HPDE6-E6E7 (cell line): ENCODE measurements at regions not wholly inside any gene's neighbourhood (a gene's known extent, or its start where the extent isn't known, plus 50 kb on each side); places are given as distances from the start of the nearest gene placed in this dataset.
"Not testable (repeated sequence)": the region's sequence is repeated elsewhere in the genome, so short reads cannot be mapped to it uniquely, and the experiment has no call there.

Source experiments
- DNase-seq: peaks from one replicate; pipeline ENCODE4 v3.0.0; 2011; ENCODE audit warnings: missing footprints; ENCODE audit errors: extremely low spot score

- no peak for DNase-seq
Measured at GRCh38 chr3:30438126-30438525, 168.3 kb upstream of the TGFBR2 start.

- no peak for DNase-seq
Measured at GRCh38 chr3:30439451-30440053, 166.8 kb upstream of the TGFBR2 start.

- DNase-seq, result no peak
Measured at GRCh38 chr3:30440147-30440604, 166.2 kb upstream of the TGFBR2 start.

GRCh38 chr3:30440880-30441279 lies 165.5 kb upstream of the TGFBR2 start:
- no peak for DNase-seq

- no peak for DNase-seq
Measured at GRCh38 chr3:30443756-30444673, 162.4 kb upstream of the TGFBR2 start.

- DNase-seq, result no peak
Measured at GRCh38 chr3:30448450-30449289, 157.7 kb upstream of the TGFBR2 start.

GRCh38 chr3:30449290-30449632 lies 157.1 kb upstream of the TGFBR2 start:
- no peak for DNase-seq

- DNase-seq, result no peak
Measured at GRCh38 chr3:30452446-30452845, 154.0 kb upstream of the TGFBR2 start.

- no peak for DNase-seq
Measured at GRCh38 chr3:30453360-30454039, 152.9 kb upstream of the TGFBR2 start.

- DNase-seq, result no peak
Measured at GRCh38 chr3:30454636-30455035, 151.8 kb upstream of the TGFBR2 start.

GRCh38 chr3:30455112-30455511 lies 151.3 kb upstream of the TGFBR2 start:
- DNase-seq, result not testable (repeated sequence)

GRCh38 chr3:30455840-30456239 lies 150.6 kb upstream of the TGFBR2 start:
- DNase-seq, result no peak

- no peak for DNase-seq
Measured at GRCh38 chr3:30456264-30456663, 150.1 kb upstream of the TGFBR2 start.

GRCh38 chr3:30457081-30457480 lies 149.3 kb upstream of the TGFBR2 start:
- DNase-seq, result no peak

- no peak for DNase-seq
Measured at GRCh38 chr3:30457726-30458125, 148.7 kb upstream of the TGFBR2 start.

GRCh38 chr3:30458376-30459171 lies 147.8 kb upstream of the TGFBR2 start:
- no peak for DNase-seq

GRCh38 chr3:30461311-30461710 lies 145.1 kb upstream of the TGFBR2 start:
- DNase-seq, result no peak

- DNase-seq, result no peak
Measured at GRCh38 chr3:30462721-30463470, 143.5 kb upstream of the TGFBR2 start.

GRCh38 chr3:30464381-30464780 lies 142.0 kb upstream of the TGFBR2 start:
- no peak for DNase-seq

- no peak for DNase-seq
Measured at GRCh38 chr3:30465454-30465853, 140.9 kb upstream of the TGFBR2 start.
